GM12873 (cell line): ENCODE measurements at regions not wholly inside any gene's neighbourhood (a gene's known extent, or its start where the extent isn't known, plus 50 kb on each side); places are given as distances from the start of the nearest gene placed in this dataset.

Experiments used
- TF ChIP-seq, protein P1 (sequence below): IDR thresholded peaks from 2 replicates; pipeline ENCODE4 v1.5.1; 2012; ENCODE audit warnings: low read depth, mild to moderate bottlenecking, moderate library complexity, low read length, control low read depth; ENCODE audit not compliant: insufficient read depth; ENCODE audit errors: missing control alignments

DNA sequence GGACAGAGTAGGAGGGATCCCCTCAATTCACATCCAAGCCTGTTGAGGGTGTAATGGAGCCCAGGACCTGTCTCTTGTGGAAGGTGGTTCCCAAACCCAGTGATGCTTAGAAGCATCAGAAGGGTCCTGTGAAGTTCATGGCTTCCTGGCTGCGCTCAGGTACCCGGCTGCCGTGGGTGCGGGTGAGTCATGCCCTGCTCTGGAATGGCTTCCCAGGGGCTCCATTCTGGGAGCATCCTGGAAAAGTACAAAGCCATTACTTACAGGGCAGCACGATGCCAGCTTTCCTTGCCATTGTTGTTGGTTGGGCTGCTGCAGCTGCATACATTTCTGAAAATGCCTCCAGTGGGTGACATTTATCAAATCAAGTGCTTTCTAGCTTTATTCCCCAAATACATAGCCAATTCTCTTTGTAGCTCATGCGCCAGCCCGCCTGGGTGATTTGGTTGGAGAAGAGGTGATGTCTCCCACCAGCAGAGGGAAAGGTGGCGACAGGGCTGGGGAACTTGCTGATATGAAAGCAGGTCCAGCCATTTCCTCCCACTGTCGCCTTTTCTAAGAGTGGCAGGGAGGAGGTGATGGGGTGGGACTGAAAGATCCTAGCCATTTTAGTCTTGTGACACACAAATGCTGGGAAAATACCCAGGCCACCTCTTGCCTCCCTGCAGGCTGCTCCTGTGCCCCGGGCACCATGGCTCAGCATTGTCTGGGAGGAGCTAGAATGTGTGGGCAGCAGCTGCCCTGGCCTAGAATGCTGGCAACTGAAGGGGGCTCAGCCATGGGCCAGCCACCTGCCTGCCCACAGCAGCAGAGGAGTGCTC, 65.9 kb upstream of the HPCAL1 start:
- TF ChIP-seq, protein P1, sequence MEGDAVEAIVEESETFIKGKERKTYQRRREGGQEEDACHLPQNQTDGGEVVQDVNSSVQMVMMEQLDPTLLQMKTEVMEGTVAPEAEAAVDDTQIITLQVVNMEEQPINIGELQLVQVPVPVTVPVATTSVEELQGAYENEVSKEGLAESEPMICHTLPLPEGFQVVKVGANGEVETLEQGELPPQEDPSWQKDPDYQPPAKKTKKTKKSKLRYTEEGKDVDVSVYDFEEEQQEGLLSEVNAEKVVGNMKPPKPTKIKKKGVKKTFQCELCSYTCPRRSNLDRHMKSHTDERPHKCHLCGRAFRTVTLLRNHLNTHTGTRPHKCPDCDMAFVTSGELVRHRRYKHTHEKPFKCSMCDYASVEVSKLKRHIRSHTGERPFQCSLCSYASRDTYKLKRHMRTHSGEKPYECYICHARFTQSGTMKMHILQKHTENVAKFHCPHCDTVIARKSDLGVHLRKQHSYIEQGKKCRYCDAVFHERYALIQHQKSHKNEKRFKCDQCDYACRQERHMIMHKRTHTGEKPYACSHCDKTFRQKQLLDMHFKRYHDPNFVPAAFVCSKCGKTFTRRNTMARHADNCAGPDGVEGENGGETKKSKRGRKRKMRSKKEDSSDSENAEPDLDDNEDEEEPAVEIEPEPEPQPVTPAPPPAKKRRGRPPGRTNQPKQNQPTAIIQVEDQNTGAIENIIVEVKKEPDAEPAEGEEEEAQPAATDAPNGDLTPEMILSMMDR, result no peak

DNA sequence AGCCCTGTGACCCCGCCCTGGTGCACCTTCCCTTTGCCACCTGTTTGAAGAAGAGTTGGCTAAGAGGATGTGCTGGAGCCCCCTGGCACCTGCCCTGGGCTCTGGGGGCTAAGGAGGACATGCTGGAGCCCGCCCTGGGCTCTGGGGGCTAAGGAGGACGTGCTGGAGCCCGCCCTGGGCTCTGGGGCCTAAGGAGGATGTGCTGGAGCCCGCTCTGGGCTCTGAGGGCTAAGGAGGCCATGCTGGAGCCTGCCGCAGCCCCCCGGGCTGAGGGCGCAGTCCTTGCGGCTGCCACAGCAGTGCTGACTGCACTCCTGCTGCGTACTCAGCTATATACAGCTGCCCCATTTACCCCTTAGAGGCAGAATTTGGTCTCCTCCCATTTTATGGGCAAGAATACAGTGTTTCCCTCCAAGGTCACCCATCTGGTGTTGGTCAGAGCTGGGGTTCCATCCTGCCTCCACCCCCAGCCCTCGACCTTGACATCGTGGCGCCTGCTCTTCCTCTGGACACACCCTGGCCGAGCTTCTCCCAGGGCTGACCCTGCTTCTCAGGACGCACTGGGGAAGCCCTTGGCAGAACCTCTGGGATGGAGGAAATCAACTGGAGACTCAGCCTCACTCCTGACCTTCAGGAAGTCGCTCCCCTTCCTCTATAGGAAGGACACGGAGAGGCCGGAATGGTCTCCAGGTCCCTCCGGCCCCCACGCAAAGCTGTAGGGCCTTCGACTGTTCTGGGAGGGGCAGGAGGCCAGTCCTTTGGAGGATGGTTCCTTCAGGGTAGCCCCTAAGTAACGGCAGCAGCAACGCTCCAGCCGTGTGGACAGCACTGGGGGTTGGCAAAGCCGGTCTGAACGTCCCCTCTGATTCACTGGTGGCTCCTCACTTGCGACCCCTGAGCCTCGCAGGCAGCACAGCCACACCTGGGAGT, 65.0 kb upstream of the HPCAL1 start:
- TF ChIP-seq, protein P1, result no peak

GRCh38 chr2:10238396-10238795, 64.3 kb upstream of the HPCAL1 start:
- TF ChIP-seq, protein P1, result no peak

DNA sequence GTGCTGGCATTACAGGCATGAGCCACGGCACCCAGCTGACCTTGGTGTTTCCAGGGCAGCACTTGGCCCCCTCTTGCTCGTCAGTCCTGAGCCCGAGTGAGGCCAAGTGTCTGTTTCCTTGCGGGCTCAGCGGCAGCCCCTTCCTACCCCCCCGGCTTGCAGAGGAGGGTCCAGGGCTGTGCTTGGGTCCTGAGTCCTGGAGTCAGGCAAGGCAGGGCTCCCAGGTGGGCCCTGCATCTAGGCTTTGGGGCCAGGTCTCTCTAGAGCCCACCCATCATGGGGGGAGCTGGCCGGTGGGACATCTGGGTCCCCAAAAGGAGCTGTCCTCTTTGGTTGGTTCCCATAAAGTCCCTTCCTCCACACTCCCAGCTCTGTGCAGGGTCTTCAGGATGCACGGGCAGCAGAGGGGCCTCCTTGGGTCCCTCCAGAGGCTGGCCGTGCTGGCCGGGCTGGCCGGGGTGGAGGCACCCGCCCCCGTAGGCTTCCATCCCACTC, 63.7 kb upstream of the HPCAL1 start:
- TF ChIP-seq, protein P1, result no peak

DNA sequence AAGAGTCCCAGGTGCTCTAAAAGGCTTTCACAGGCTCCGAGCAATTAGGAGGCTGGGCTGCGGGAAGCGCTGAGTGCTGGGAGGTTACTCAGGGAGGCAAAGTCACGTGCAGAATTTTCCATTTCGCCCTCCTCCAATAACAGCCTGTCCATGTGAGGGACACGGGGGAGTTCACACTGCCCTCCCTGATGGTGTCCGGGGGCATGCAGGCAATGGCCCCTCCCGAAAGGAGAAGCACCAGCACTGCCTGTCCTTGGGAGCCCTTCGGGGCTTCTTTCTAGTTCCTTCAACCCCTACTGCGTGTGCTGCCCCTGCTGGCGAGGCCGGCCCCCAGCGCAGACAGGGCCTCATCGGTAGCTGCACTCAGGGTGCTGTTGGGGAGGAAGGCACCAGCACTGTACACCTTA, 63.1 kb upstream of the HPCAL1 start:
- TF ChIP-seq, protein P1, result peak; percentile 27

- TF ChIP-seq, protein P1, result no peak
Measured at GRCh38 chr2:10240161-10240681, 62.5 kb upstream of the HPCAL1 start.
